BJ (cell line): ENCODE measurements at regions not wholly inside any gene's neighbourhood (a gene's known extent, or its start where the extent isn't known, plus 50 kb on each side); places are given as distances from the start of the nearest gene placed in this dataset.

ENCODE experiments used
- CTCF ChIA-PET: fragments of 350-600 bp; formaldehyde crosslinking; extraction: SDS; loops from one replicate; lab custom pipeline; 2021; ENCODE audit warnings: antibody characterized with exemption, inconsistent platforms; lab: Yijun Ruan, JAX
- POLR2A ChIA-PET: fragments of 300-600 bp; sonication (Branson Sonifier 250); formaldehyde crosslinking; extraction: SDS; loops from one replicate; lab custom pipeline; 2021; ENCODE audit warnings: antibody characterized with exemption; lab: Charles Lee
- DNase-seq: peaks from one replicate; pipeline ENCODE4 v3.0.0-alpha.2; 2011; ENCODE audit warnings: low read depth
- H3K27me3 ChIP-seq: 2 replicates; pipeline ENCODE4 v1.6.0; 2011; ENCODE audit warnings: low read length; ENCODE audit not compliant: control insufficient read depth, insufficient read depth
- H3K36me3 ChIP-seq: 2 replicates; pipeline ENCODE4 v1.5.1; 2011; ENCODE audit warnings: low read length; ENCODE audit not compliant: control insufficient read depth, insufficient read depth
- H3K4me3 ChIP-seq: 2 replicates; pipeline ENCODE4 v1.5.1; 2011; ENCODE audit warnings: low read depth, mild to moderate bottlenecking, control low read depth, low read length
- CTCF ChIP-seq: IDR thresholded peaks from 2 replicates; pipeline ENCODE4 v1.5.1; 2011; ENCODE audit warnings: low read depth, mild to moderate bottlenecking, control low read depth, inconsistent platforms, low read length, moderate library complexity; ENCODE audit not compliant: insufficient read depth

DNA sequence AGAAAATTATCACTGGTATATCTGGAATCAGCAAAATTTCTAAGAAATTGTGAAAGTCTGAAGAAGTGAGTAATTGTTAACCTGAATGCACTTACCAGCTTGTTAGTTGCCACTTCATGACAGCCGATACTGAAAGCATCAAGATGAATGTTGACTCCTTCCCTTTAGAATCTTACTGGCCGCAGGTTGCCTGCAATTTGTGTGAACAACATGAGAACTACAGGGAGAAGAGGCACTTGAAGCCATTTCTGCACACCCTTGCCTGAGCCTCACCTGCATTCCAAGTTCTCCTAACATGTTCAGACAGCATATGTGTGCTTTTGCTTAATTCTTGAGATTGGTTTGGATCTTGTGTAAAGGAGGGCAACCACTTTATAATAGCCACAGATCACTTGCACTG lies 59.2 kb upstream of the SSX2IP start:
- CTCF ChIA-PET = interaction anchor here (0.8 to 1.3 kb wide), 2 partner anchors 9 to 56 kb away, joined by 5 read pairs; no protein-coding TSS in a partner anchor

DNA sequence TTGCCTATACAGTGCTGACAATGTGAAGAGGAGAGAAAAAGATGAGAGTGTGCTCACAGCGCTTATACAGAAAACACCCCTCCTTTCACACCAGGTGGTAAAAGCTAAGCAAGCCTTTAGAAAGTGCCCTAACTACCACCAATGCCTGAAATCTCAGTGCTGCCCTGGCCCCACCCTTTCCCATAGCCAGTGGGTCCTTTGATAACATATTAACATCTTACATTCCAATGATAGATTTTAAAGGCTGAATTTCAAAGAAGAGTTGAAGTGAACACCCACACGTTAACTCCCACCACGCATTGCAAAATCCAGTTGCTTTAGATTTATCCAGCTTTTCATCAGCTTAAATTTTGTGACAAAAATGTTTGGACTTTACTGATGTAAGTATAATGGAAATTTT lies 58.1 kb upstream of the SSX2IP start:
- ChIA-PET POLR2A (no interaction called here), CTCF (interaction anchor here (1.6 kb wide), 1 partner anchor 305 kb away, joined by 4 read pairs; no protein-coding TSS in a partner anchor)
- no peak overlapping the region for H3K4me3 ChIP-seq
- TF ChIP-seq CTCF = no peak
- H3K27me3 ChIP-seq = no peaks in the 10 kb centered on the region
- no peaks in the 10 kb centered on the region for H3K36me3 ChIP-seq
- no peak for DNase-seq

More for the DNA sequence above, 59.2 kb upstream of the SSX2IP start:
- DNase-seq = no peak
- POLR2A ChIA-PET = no interaction called here
- H3K36me3 ChIP-seq = no peaks in the 10 kb centered on the region
- TF ChIP-seq CTCF = no peak
- H3K27me3 ChIP-seq = no peaks in the 10 kb centered on the region
- no peak overlapping the region for H3K4me3 ChIP-seq

GRCh38 chr1:84745857-84746256 lies 55.6 kb upstream of the SSX2IP start:
- ChIA-PET CTCF (interaction anchor here (0.7 to 1.7 kb wide), 2 partner anchors 141 to 303 kb away, joined by 3 to 5 read pairs; no protein-coding TSS in a partner anchor), POLR2A (no interaction called here)
- no peaks in the 10 kb centered on the region for H3K36me3 ChIP-seq
- H3K4me3 ChIP-seq = no peak overlapping the region
- TF ChIP-seq CTCF = no peak
- no peak for DNase-seq
- H3K27me3 ChIP-seq = no peaks in the 10 kb centered on the region

GRCh38 chr1:84743896-84744295 lies 53.6 kb upstream of the SSX2IP start:
- TF ChIP-seq CTCF = no peak
- no peak for DNase-seq
- H3K4me3 ChIP-seq = no peak overlapping the region
- H3K27me3 ChIP-seq = no peaks in the 10 kb centered on the region
- ChIA-PET POLR2A (no interaction called here), CTCF (interaction anchor here (0.9 to 1.7 kb wide), 4 partner anchors 10 to 139 kb away, joined by 3 to 4 read pairs (median 4); no protein-coding TSS in a partner anchor)
- no peaks in the 10 kb centered on the region for H3K36me3 ChIP-seq

DNA sequence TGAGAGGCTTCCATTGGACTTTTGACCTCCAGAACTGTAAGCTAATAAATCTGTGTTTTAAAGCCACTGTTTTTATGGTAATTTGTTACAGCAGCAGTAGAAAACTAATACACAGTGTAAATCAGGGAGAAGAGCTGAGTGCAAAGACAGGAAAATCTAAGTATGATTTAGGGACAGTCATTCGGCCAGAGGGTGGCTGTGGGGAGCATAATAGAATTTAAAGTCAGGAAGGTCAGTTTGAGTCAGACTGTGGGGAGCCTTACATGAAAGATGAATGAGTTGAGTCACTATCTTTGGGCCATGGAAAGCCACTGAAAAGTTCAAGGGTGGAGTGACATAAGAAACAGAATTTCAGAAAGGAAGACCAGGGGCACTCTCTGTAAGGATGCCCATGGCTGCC lies 52.4 kb upstream of the SSX2IP start:
- POLR2A ChIA-PET = no interaction called here
- TF ChIP-seq CTCF = no peak
- Histone ChIP-seq H3K36me3 (no peaks in the 10 kb centered on the region), H3K4me3 (no peak overlapping the region), H3K27me3 (no peaks in the 10 kb centered on the region)
- DNase-seq = no peak
- CTCF ChIA-PET = interaction anchor here (1.5 to 1.7 kb wide), 2 partner anchors 122 to 138 kb away, joined by 3 read pairs; no protein-coding TSS in a partner anchor
